Heart left ventricle (tissue), 16 donors: ENCODE measurements at regions not wholly inside any gene's neighbourhood (a gene's known extent, or its start where the extent isn't known, plus 50 kb on each side); places are given as distances from the start of the nearest gene placed in this dataset.

Source experiments
- ATAC-seq, 4 donors: fragments of 200-7000 bp; cut with Tn5 transposase; one replicate each; pipeline ENCODE4 v1.9.1; 2020 to 2022; ENCODE audit warnings: moderate library complexity in 4 of 4, mild to moderate bottlenecking in 3 of 4, moderate number of reproducible peaks in 1 of 4
- DNase-seq, 5 donors: peaks; one replicate each; pipeline ENCODE4 v3.0.0-alpha.2; 2020
- H3K27ac ChIP-seq, 12 donors: fragments of 200-600 bp; sonication (generic) in 4 of 12; one replicate each; pipeline versions ENCODE4 v1.5.0 to v1.8.0; 2016 to 2022; ENCODE audit warnings: mild to moderate bottlenecking in 2 of 12
- H3K27me3 ChIP-seq, 9 donors: fragments of 200-600 bp; sonication (generic) in 2 of 9; one replicate each; pipeline versions ENCODE4 v1.5.1 to v1.8.0; 2016 to 2022; ENCODE audit warnings: mild to moderate bottlenecking in 3 of 9
- H3K36me3 ChIP-seq, 9 donors: fragments of 200-600 bp; sonication (generic) in 2 of 9; one replicate each; pipeline versions ENCODE4 v1.5.0 to v1.8.0; 2018 to 2022; ENCODE audit warnings: mild to moderate bottlenecking in 2 of 9
- H3K4me1 ChIP-seq, 12 donors: fragments of 200-600 bp; sonication (generic) in 4 of 12; one replicate each; pipeline versions ENCODE4 v1.5.0 to v1.8.0; 2016 to 2022; ENCODE audit warnings: mild to moderate bottlenecking in 3 of 12
- H3K4me3 ChIP-seq, 12 donors: fragments of 200-600 bp; sonication (generic) in 4 of 12; one replicate each; pipeline versions ENCODE4 v1.5.0 to v1.8.0; 2017 to 2022; ENCODE audit warnings: mild to moderate bottlenecking in 9 of 12, moderate library complexity in 4 of 12
- H3K9me3 ChIP-seq, 12 donors: fragments of 200-600 bp; sonication (generic) in 4 of 12; one replicate each; pipeline versions ENCODE4 v1.5.0 to v1.8.0; 2016 to 2022; ENCODE audit warnings: mild to moderate bottlenecking in 1 of 12
- POLR2A ChIP-seq, 2 donors: fragments of 450-650 bp; IDR thresholded peaks; one replicate each; pipeline ENCODE4 v1.6.1; 2017; ENCODE audit warnings: antibody characterized with exemption in 2 of 2, mild to moderate bottlenecking in 2 of 2, moderate library complexity in 2 of 2
- WGBS, 4 donors: extraction: QIAGEN DNeasy Blood & Tissue Kit in 2 of 4; methylation state at CpG; one replicate each; pipeline versions ENCODE4 v1.1.5 to v1.1.7; 2013 to 2018; 5-methylcytosine and 5-hydroxymethylcytosine counted together
- intact Hi-C, 10 donors: fragments of 100-400 bp; cut with DNase I; formaldehyde crosslinking; loops; one replicate each; pipeline versions ENCODE4 v1.11.1 to v1.14.2; 2022
- TF ChIP-seq, protein P1 (sequence below), 12 donors: fragments of 200-600 bp; sonication (generic) in 4 of 12; IDR thresholded peaks; one replicate each; pipeline versions ENCODE4 v1.5.0 to v1.8.0; 2018 to 2022; ENCODE audit warnings: antibody characterized with exemption in 12 of 12, mild to moderate bottlenecking in 5 of 12
- donor health status: ischemic (EF 13 %, LVEDD 7.1; RV severe dilation, severe dysfunction).
- donor health status: healthy with polysubstance abuse.
- donor health status: DM: no; HTN: yes; CAD: no.
- donor health status: DM: no; HTN: no; CAD: no.
- donor health status: ischemic (EF 25% LVEDD 6.9; RV normal size, moderate dysfunction).
- donor health status: ischemic (EF 25% LVEDD 5.7; RV mildly dilated, moderate dysfunction).
- donor health status: healthy.
- donor health status: DM: yes; HTN: yes; CAD: no.
- donor health status: ischemic (EF 35%, LVEDD 5.7; RV mildly dilated, moderate dysfunction).
- donor health status: nonischemic (EF 11% LVEDD 7.7; RV severe dilation, severe dysfunction).
- donor health status: DM: yes; HTN: yes; CAD: no.
- donor health status: PGD.
- donor health status: ischemic (EF 29% LVEDD 5.4; RV normal size, mild dysfunction).
- donor health status: nonischemic (EF 23%, LVEDD 6.1; RV moderate dilation, normal function).

DNA sequence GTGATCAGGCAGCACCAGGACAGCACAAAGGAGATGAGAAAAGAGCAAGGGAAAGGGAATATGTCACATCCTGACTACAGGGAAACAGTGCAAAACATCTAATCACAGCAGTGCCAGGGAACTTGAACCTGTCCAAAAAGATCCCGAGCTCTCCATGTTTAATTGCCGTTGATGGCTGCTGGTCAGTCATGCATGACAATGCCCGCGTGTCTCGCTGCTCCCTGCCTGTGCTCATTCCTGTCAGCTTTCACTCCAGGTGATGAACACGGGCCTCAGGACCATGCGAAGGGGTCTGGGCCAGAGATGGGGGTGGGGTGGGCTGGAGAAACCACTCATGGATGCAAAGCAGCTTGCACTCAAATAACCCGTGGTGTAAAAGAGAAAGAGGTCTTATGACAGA, 287.0 kb downstream of the GPATCH2 start:
- ATAC-seq (no peak), DNase-seq (no peak)
- Histone ChIP-seq H3K36me3 (no peaks in the 10 kb centered on the region), H3K27ac (no peak overlapping the region), H3K27me3 (no peaks in the 10 kb centered on the region), H3K4me3 (no peak overlapping the region), H3K4me1 (no peaks in the 10 kb centered on the region), H3K9me3 (no peaks in the 10 kb centered on the region)
- 57 to 80% (median 75%) methylated on average over 8 of the region's 8 CpGs for WGBS, 4 donors
- TF ChIP-seq POLR2A (IDR thresholded peaks at IDR 0.05) = no peak
- TF ChIP-seq, protein P1, sequence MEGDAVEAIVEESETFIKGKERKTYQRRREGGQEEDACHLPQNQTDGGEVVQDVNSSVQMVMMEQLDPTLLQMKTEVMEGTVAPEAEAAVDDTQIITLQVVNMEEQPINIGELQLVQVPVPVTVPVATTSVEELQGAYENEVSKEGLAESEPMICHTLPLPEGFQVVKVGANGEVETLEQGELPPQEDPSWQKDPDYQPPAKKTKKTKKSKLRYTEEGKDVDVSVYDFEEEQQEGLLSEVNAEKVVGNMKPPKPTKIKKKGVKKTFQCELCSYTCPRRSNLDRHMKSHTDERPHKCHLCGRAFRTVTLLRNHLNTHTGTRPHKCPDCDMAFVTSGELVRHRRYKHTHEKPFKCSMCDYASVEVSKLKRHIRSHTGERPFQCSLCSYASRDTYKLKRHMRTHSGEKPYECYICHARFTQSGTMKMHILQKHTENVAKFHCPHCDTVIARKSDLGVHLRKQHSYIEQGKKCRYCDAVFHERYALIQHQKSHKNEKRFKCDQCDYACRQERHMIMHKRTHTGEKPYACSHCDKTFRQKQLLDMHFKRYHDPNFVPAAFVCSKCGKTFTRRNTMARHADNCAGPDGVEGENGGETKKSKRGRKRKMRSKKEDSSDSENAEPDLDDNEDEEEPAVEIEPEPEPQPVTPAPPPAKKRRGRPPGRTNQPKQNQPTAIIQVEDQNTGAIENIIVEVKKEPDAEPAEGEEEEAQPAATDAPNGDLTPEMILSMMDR (IDR thresholded peaks at IDR 0.05) = no peak
- intact Hi-C loops = no loop called here

GRCh38 chr1:217342105-217342504, 288.8 kb downstream of the GPATCH2 start:
- TF ChIP-seq, protein P1 (IDR thresholded peaks at IDR 0.05) = no peak
- TF ChIP-seq POLR2A (IDR thresholded peaks at IDR 0.05) = no peak
- intact Hi-C loops = no loop called here
- no peaks in the 10 kb centered on the region for H3K4me1 ChIP-seq
- no peak overlapping the region for H3K27ac ChIP-seq
- DNase-seq = no peak
- H3K4me3 ChIP-seq = no peak overlapping the region
- no peak for ATAC-seq
- no peaks in the 10 kb centered on the region for H3K9me3 ChIP-seq
- H3K36me3 ChIP-seq = no peaks in the 10 kb centered on the region
- H3K27me3 ChIP-seq = no peaks in the 10 kb centered on the region

DNA sequence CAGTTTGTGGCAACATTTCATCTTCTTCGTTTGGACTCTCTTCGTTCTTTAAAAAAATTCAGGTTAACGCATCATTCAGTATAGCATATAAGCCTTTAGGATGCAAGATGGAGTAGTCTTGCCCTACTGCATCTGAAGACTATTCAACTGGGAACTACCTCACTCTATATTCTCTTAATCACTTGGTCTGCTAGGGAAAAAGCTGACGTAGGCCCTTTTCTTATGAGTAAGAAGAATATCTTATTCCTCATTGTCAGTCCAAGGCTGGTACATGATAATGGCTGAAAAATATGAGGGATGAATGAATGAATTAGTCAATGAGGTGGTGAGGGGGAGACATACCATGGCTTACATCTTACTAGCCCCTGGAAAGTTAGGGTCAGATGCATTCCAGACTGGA, 294.2 kb downstream of the GPATCH2 start:
- H3K36me3 ChIP-seq = no peaks in the 10 kb centered on the region
- no peak overlapping the region for H3K4me3 ChIP-seq
- intact Hi-C loops = loop anchor here in 2 of 10 donors (5.0 to 10.0 kb wide), 2 partner anchors 449 to 582 kb away; no protein-coding TSS in a partner anchor
- no peaks in the 10 kb centered on the region for H3K9me3 ChIP-seq
- no peak overlapping the region for H3K27ac ChIP-seq
- no peaks in the 10 kb centered on the region for H3K27me3 ChIP-seq
- ATAC-seq (no peak), DNase-seq (no peak)
- whole genome bisulfite sequencing, 4 donors = 88 to 93% (median 89%) methylated on average over 4 of the region's 4 CpGs
- H3K4me1 ChIP-seq = peaks cover 0 to 9% (median under 1%) of the 10 kb centered on the region in 12 donors
- TF ChIP-seq, protein P1 (IDR thresholded peaks at IDR 0.05) = no peak
- TF ChIP-seq POLR2A (IDR thresholded peaks at IDR 0.05) = no peak

DNA sequence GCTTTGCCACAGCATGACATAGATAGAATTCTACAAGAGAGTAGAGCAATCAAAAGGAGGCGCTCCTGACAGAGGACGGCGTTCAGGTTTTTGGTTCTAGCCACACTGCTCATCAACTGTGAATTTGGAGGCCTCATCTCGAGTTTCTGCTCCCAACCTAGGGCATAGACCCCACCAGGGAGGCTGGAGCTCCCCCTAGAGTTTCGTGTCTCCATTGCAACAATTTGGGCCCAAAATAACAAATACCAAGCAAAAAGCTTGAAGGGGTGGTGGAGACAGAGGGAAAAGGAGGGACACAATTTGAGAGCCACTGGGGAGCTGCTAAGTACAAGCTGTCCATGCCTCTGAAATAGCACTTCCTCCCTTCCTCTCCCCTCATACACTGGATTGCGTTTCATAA, 297.0 kb downstream of the GPATCH2 start:
- Histone ChIP-seq H3K27me3 (no peaks in the 10 kb centered on the region), H3K4me1 (peaks cover 0 to 9% (median 2%) of the 10 kb centered on the region in 12 donors), H3K9me3 (no peaks in the 10 kb centered on the region), H3K27ac (no peak overlapping the region), H3K36me3 (no peaks in the 10 kb centered on the region), H3K4me3 (no peak overlapping the region)
- no peak for DNase-seq
- whole genome bisulfite sequencing, 4 donors = 47 to 61% (median 55%) methylated on average over 6 of the region's 6 CpGs
- peak in 1 of 4 donors; percentile 31 for ATAC-seq
- TF ChIP-seq, protein P1 (IDR thresholded peaks at IDR 0.05) = peak in 11 of 12 donors; percentile 12 to 51 (median 40)
- TF ChIP-seq POLR2A (IDR thresholded peaks at IDR 0.05) = no peak
- intact Hi-C loops = loop anchor here in 3 of 10 donors (5.0 to 10.0 kb wide), 2 partner anchors 579 to 582 kb away; no protein-coding TSS in a partner anchor
